ENCODE measurements at regions not wholly inside any gene's neighbourhood (a gene's known extent, or its start where the extent isn't known, plus 50 kb on each side); places are given as distances from the start of the nearest gene placed in this dataset.

GRCh38 chr3:87375231-87375682, 98.9 kb upstream of the POU1F1 start:
- Histone ChIP-seq H3K36me3 (ENCODE audit: insufficient read depth, low read length) (no peaks in the 10 kb centered on the region), H3F3A (ENCODE audit: insufficient read depth, low read length, poor library complexity, severe bottlenecking) (no peaks in the 10 kb centered on the region), H3K4me2 (ENCODE audit: low read length) (no peak overlapping the region), H3K27me3 (ENCODE audit: insufficient read depth, low read depth, low read length) (no peaks in the 10 kb centered on the region), H3K4me3 (ENCODE audit: low read length) (no peak overlapping the region), H3K27ac (ENCODE audit: low read length) (no peak overlapping the region), H3K9ac (ENCODE audit: low read length) (no peak overlapping the region), H4K20me1 (ENCODE audit: insufficient read depth) (no peaks in the 10 kb centered on the region), H2AFZ (ENCODE audit: low read depth, low read length) (no peak overlapping the region), H3K9me2 (ENCODE audit: insufficient read depth, low read length) (no peaks in the 10 kb centered on the region), H3K79me2 (replicated peaks; ENCODE audit: insufficient read depth, low read length) (no peaks in the 10 kb centered on the region), H3K9me3 (ENCODE audit: low read length) (no peaks in the 10 kb centered on the region)
- no peak for TF ChIP-seq POLR2AphosphoS5 (IDR thresholded peaks at IDR 0.05)
- no peak for TF ChIP-seq CTCF (IDR thresholded peaks at IDR 0.05; ENCODE audit: poor library complexity, severe bottlenecking)
- TF ChIP-seq RAD21 (conservative IDR thresholded peaks at IDR 0.05): no peak

DNA sequence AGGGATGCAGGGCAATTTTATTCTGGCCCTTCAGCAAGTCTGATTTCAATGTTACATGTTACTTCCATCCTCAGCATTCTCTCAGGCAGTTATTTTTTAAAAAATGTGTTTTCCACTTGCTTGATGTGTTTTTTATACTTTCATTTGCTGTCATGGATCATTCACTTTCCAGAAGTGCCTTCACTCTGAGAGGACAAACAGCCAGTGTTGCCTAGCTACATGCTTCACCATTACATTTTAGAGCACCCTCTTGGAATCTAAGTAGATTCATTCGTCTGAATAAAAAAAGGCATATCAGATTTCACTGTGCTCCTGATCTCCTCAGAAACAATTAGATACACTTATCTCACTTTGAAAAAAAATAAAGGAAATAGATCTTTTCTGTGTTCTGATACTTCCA, 93.6 kb upstream of the POU1F1 start:
- H3K36me3 ChIP-seq (ENCODE audit: insufficient read depth, low read length): no peaks in the 10 kb centered on the region
- H3K4me2 ChIP-seq (ENCODE audit: low read length): no peak overlapping the region

DNA sequence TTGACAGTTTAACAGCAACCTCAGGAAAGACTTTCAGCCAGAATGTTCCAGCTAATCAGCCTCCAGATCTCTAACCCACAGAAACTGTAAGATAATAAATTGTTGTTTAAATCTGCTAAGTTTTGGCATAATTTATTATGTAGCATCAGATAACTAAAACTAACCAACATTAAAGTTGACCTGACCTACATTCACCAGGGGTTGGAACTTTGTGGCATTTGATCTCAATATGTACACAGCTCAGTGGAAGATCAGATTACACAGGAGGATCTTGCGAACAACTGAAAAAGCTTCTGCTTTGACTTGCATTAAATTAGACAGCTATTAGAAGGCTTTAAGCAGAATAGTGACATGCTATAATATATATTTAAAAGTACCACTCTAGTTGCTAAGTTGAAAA, 91.4 kb upstream of the POU1F1 start:
- no peaks in the 10 kb centered on the region for H3K79me2 ChIP-seq (replicated peaks; ENCODE audit: insufficient read depth, low read length)
- no peak overlapping the region for H3K4me2 ChIP-seq (ENCODE audit: low read length)
- no peak overlapping the region for H3K4me3 ChIP-seq (ENCODE audit: low read length)
- H3K9me2 ChIP-seq (ENCODE audit: insufficient read depth, low read length): no peaks in the 10 kb centered on the region
- no peaks in the 10 kb centered on the region for H3K36me3 ChIP-seq (ENCODE audit: insufficient read depth, low read length)
- no peaks in the 10 kb centered on the region for H3F3A ChIP-seq (ENCODE audit: insufficient read depth, low read length, poor library complexity, severe bottlenecking)
- TF ChIP-seq REST (IDR thresholded peaks at IDR 0.05; ENCODE audit: borderline replicate concordance): no peak
- TF ChIP-seq CTCF (IDR thresholded peaks at IDR 0.05; ENCODE audit: poor library complexity, severe bottlenecking): no peak
- TF ChIP-seq MXI1 (conservative IDR thresholded peaks at IDR 0.05; ENCODE audit: poor library complexity, severe bottlenecking): no peak
- TF ChIP-seq TAF1 (IDR thresholded peaks at IDR 0.05; ENCODE audit: low read depth): no peak
- no peak for TF ChIP-seq POLR2AphosphoS5 (IDR thresholded peaks at IDR 0.05)
- no peak for TF ChIP-seq SMC3 (conservative IDR thresholded peaks at IDR 0.05; ENCODE audit: poor library complexity)
- no peak for TF ChIP-seq EP300 (conservative IDR thresholded peaks at IDR 0.05; ENCODE audit: poor library complexity, severe bottlenecking)
- no peak for TF ChIP-seq EZH2 (IDR thresholded peaks at IDR 0.05; ENCODE audit: borderline replicate concordance, insufficient read depth, low read length, poor library complexity, severe bottlenecking)
- no peak for TF ChIP-seq RAD21 (conservative IDR thresholded peaks at IDR 0.05)
- H4K20me1 ChIP-seq (ENCODE audit: insufficient read depth): no peaks in the 10 kb centered on the region
- no peaks in the 10 kb centered on the region for H3K27me3 ChIP-seq (ENCODE audit: insufficient read depth, low read depth, low read length)
- H3K27ac ChIP-seq (ENCODE audit: low read length): no peak overlapping the region
- H3K9ac ChIP-seq (ENCODE audit: low read length): no peak overlapping the region
- no peaks in the 10 kb centered on the region for H3K9me3 ChIP-seq (ENCODE audit: low read length)
- H2AFZ ChIP-seq (ENCODE audit: low read depth, low read length): no peak overlapping the region

More for the DNA sequence above, 93.6 kb upstream of the POU1F1 start:
- no peaks in the 10 kb centered on the region for H3K27me3 ChIP-seq (ENCODE audit: insufficient read depth, low read depth, low read length)
- no peaks in the 10 kb centered on the region for H4K20me1 ChIP-seq (ENCODE audit: insufficient read depth)
- no peak overlapping the region for H3K4me3 ChIP-seq (ENCODE audit: low read length)
- H3K9ac ChIP-seq (ENCODE audit: low read length): no peak overlapping the region
- H3K27ac ChIP-seq (ENCODE audit: low read length): peak overlapping the region; percentile 42
- no peaks in the 10 kb centered on the region for H3K9me2 ChIP-seq (ENCODE audit: insufficient read depth, low read length)
- no peaks in the 10 kb centered on the region for H3K9me3 ChIP-seq (ENCODE audit: low read length)
- TF ChIP-seq EZH2 (IDR thresholded peaks at IDR 0.05; ENCODE audit: borderline replicate concordance, insufficient read depth, low read length, poor library complexity, severe bottlenecking): no peak
- TF ChIP-seq EP300 (conservative IDR thresholded peaks at IDR 0.05; ENCODE audit: poor library complexity, severe bottlenecking): peak; percentile 74
- no peak for TF ChIP-seq RAD21 (conservative IDR thresholded peaks at IDR 0.05)
- TF ChIP-seq POLR2AphosphoS5 (IDR thresholded peaks at IDR 0.05): peak; percentile 67
- no peak overlapping the region for H2AFZ ChIP-seq (ENCODE audit: low read depth, low read length)
- no peaks in the 10 kb centered on the region for H3F3A ChIP-seq (ENCODE audit: insufficient read depth, low read length, poor library complexity, severe bottlenecking)
- no peaks in the 10 kb centered on the region for H3K79me2 ChIP-seq (replicated peaks; ENCODE audit: insufficient read depth, low read length)

Measured in neural cell (in vitro differentiated cells).